Epithelial cell of esophagus (primary cell): ENCODE measurements at regions not wholly inside any gene's neighbourhood (a gene's known extent, or its start where the extent isn't known, plus 50 kb on each side); places are given as distances from the start of the nearest gene placed in this dataset.

Experiments
- DNase-seq: peaks from one replicate; pipeline ENCODE4 v3.0.0; 2010; ENCODE audit warnings: low read depth
- H3K4me3 ChIP-seq: 2 replicates; pipeline ENCODE4 v1.5.1; 2011; ENCODE audit warnings: mild to moderate bottlenecking, low read length, control low read depth
- CTCF ChIP-seq: IDR thresholded peaks from 2 replicates; pipeline ENCODE4 v1.5.1; 2011; ENCODE audit warnings: low read depth, mild to moderate bottlenecking, low read length, control low read depth, inconsistent platforms; ENCODE audit not compliant: insufficient read depth; ENCODE audit errors: missing control alignments

- H3K4me3 ChIP-seq, result no peak overlapping the region
- no peak for DNase-seq
- no peak for TF ChIP-seq CTCF
These were observed 227.8 kb downstream of the ABCC12 start for GRCh38 chr16:47928008-47928407.

GRCh38 chr16:47927330-47927729, 228.5 kb downstream of the ABCC12 start:
- no peak overlapping the region for H3K4me3 ChIP-seq
- TF ChIP-seq CTCF, result no peak
- DNase-seq, result peak; percentile 66

GRCh38 chr16:47925811-47926460, 229.9 kb downstream of the ABCC12 start:
- peak; percentile 92 for DNase-seq
- no peak for TF ChIP-seq CTCF
- H3K4me3 ChIP-seq, result no peak overlapping the region

- no peak for DNase-seq
- H3K4me3 ChIP-seq, result no peak overlapping the region
- no peak for TF ChIP-seq CTCF
These were observed 230.8 kb downstream of the ABCC12 start for GRCh38 chr16:47924950-47925349.

- DNase-seq, result no peak
- TF ChIP-seq CTCF, result no peak
- no peak overlapping the region for H3K4me3 ChIP-seq
These were observed 234.3 kb downstream of the ABCC12 start for GRCh38 chr16:47921535-47921934.

GRCh38 chr16:47920709-47921108, 235.1 kb downstream of the ABCC12 start:
- no peak for DNase-seq
- no peak for TF ChIP-seq CTCF

GRCh38 chr16:47917118-47917517, 238.7 kb downstream of the ABCC12 start:
- TF ChIP-seq CTCF, result no peak
- DNase-seq, result no peak
- H3K4me3 ChIP-seq, result no peak overlapping the region

More at GRCh38 chr16:47920709-47921108, 235.1 kb downstream of the ABCC12 start:
- no peak overlapping the region for H3K4me3 ChIP-seq
